Mesendoderm (in vitro differentiated cells): ENCODE measurements at regions not wholly inside any gene's neighbourhood (a gene's known extent, or its start where the extent isn't known, plus 50 kb on each side); places are given as distances from the start of the nearest gene placed in this dataset.
A peak's percentile ranks its signal among the peaks of the same experiment; 100 is the strongest.

ENCODE experiments used
- DNase-seq: peaks from one replicate; pipeline ENCODE4 v3.0.0; 2013
- H2AK5ac ChIP-seq: 2 replicates; pipeline ENCODE4 v1.6.1; 2013; ENCODE audit warnings: low read length, inconsistent platforms
- H2BK120ac ChIP-seq: 2 replicates; pipeline ENCODE4 v1.6.1; 2013; ENCODE audit warnings: low read depth, mild to moderate bottlenecking, low read length, moderate library complexity, mixed read lengths
- H2BK15ac ChIP-seq: replicated peaks from 2 replicates; pipeline ENCODE4 v1.6.1; 2013; ENCODE audit warnings: low read depth, mild to moderate bottlenecking, moderate library complexity
- H2BK5ac ChIP-seq: 2 replicates; pipeline ENCODE4 v1.6.1; 2013; ENCODE audit warnings: low read length, inconsistent platforms
- H3K18ac ChIP-seq: 2 replicates; pipeline ENCODE4 v1.6.1; 2013; ENCODE audit warnings: mild to moderate bottlenecking, low read length, mixed read lengths
- H3K23ac ChIP-seq: one replicate; pipeline ENCODE4 v1.6.1; 2013; ENCODE audit warnings: low read length
- H3K27ac ChIP-seq: 2 replicates; pipeline ENCODE4 v1.5.1; 2013; ENCODE audit warnings: low read depth, mild to moderate bottlenecking, inconsistent platforms, low read length, moderate library complexity
- H3K27me3 ChIP-seq: 2 replicates; pipeline ENCODE4 v1.6.1; 2013; ENCODE audit warnings: low read length, control low read depth, mild to moderate bottlenecking, inconsistent platforms; ENCODE audit not compliant: insufficient read depth, poor library complexity
- H3K36me3 ChIP-seq: 2 replicates; pipeline ENCODE4 v1.6.1; 2013; ENCODE audit warnings: low read length, inconsistent platforms; ENCODE audit not compliant: control insufficient read depth, insufficient read depth
- H3K4ac ChIP-seq: one replicate; pipeline ENCODE4 v1.6.1; 2013; ENCODE audit warnings: low read depth, mild to moderate bottlenecking, low read length, moderate library complexity
- H3K4me1 ChIP-seq: 2 replicates; pipeline ENCODE4 v1.6.1; 2013; ENCODE audit warnings: low read depth, low read length, inconsistent platforms; ENCODE audit not compliant: control insufficient read depth
- H3K4me2 ChIP-seq: 2 replicates; pipeline ENCODE4 v1.6.1; 2013; ENCODE audit warnings: low read length
- H3K4me3 ChIP-seq: 2 replicates; pipeline ENCODE4 v1.5.1; 2013; ENCODE audit warnings: mild to moderate bottlenecking, low read length
- H3K56ac ChIP-seq: one replicate; pipeline ENCODE4 v1.6.1; 2013; ENCODE audit warnings: low read length
- H3K79me1 ChIP-seq: 2 replicates; pipeline ENCODE4 v1.6.1; 2013; ENCODE audit warnings: low read length, inconsistent platforms
- H3K79me2 ChIP-seq: 2 replicates; pipeline ENCODE4 v1.6.1; 2013; ENCODE audit warnings: mild to moderate bottlenecking, low read length; ENCODE audit not compliant: control insufficient read depth, insufficient read depth
- H3K9ac ChIP-seq: 2 replicates; pipeline ENCODE4 v1.6.1; 2013; ENCODE audit warnings: low read length, inconsistent platforms
- H4K5ac ChIP-seq: one replicate; pipeline ENCODE4 v1.6.1; 2013; ENCODE audit warnings: low read length
- H4K8ac ChIP-seq: one replicate; pipeline ENCODE4 v1.6.1; 2013; ENCODE audit warnings: low read depth, mild to moderate bottlenecking, control low read depth, low read length, moderate library complexity
- WGBS: extraction: QIAGEN DNeasy Blood & Tissue Kit; methylation state at CpG from one replicate; pipeline ENCODE4 v1.1.7; 2013; ENCODE audit warnings: low lambda C conversion rate, missing lambda C conversion rate; ENCODE audit not compliant: insufficient coverage; ENCODE audit errors: extremely low coverage; 5-methylcytosine and 5-hydroxymethylcytosine counted together

- DNase-seq = no peak
- Histone ChIP-seq H3K79me1 (no peaks in the 10 kb centered on the region), H3K4me3 (no peak overlapping the region), H3K4me1 (no peaks in the 10 kb centered on the region), H2BK15ac (no peak overlapping the region), H4K5ac (no peak overlapping the region), H3K4me2 (no peak overlapping the region), H3K18ac (no peak overlapping the region), H2BK120ac (no peak overlapping the region), H2AK5ac (no peak overlapping the region), H3K27me3 (no peaks in the 10 kb centered on the region), H3K23ac (no peak overlapping the region), H3K27ac (no peak overlapping the region), H4K8ac (no peak overlapping the region), H3K36me3 (no peaks in the 10 kb centered on the region), H3K56ac (no peak overlapping the region), H3K79me2 (no peaks in the 10 kb centered on the region), H3K9ac (no peak overlapping the region), H3K4ac (no peak overlapping the region), H2BK5ac (no peak overlapping the region)
- no CpG with 5 or more reads among the region's 2 CpGs for WGBS
These were observed 292.1 kb downstream of the SETD4 start for GRCh38 chr21:35768187-35768586.

GRCh38 chr21:35764586-35764985 lies 295.7 kb downstream of the SETD4 start:
- no peaks in the 10 kb centered on the region for H3K79me2 ChIP-seq
- H3K4me1 ChIP-seq = no peaks in the 10 kb centered on the region
- no peak overlapping the region for H3K27ac ChIP-seq
- H3K36me3 ChIP-seq = no peaks in the 10 kb centered on the region
- H3K79me1 ChIP-seq = no peaks in the 10 kb centered on the region
- no peak overlapping the region for H4K8ac ChIP-seq
- H3K4me3 ChIP-seq = no peak overlapping the region
- H2BK5ac ChIP-seq = no peak overlapping the region
- no peaks in the 10 kb centered on the region for H3K27me3 ChIP-seq
- H3K56ac ChIP-seq = no peak overlapping the region
- no peak for DNase-seq
- no peak overlapping the region for H3K23ac ChIP-seq
- no peak overlapping the region for H4K5ac ChIP-seq
- H3K18ac ChIP-seq = no peak overlapping the region
- H2AK5ac ChIP-seq = no peak overlapping the region
- no peak overlapping the region for H2BK15ac ChIP-seq
- no peak overlapping the region for H2BK120ac ChIP-seq
- H3K9ac ChIP-seq = no peak overlapping the region
- no peak overlapping the region for H3K4me2 ChIP-seq
- H3K4ac ChIP-seq = no peak overlapping the region

- Histone ChIP-seq H3K27ac (no peak overlapping the region), H3K18ac (no peak overlapping the region), H3K79me1 (no peaks in the 10 kb centered on the region), H3K36me3 (no peaks in the 10 kb centered on the region), H3K27me3 (no peaks in the 10 kb centered on the region), H2BK15ac (no peak overlapping the region), H3K4ac (no peak overlapping the region), H4K5ac (no peak overlapping the region), H2BK120ac (no peak overlapping the region), H4K8ac (no peak overlapping the region), H2BK5ac (no peak overlapping the region), H3K9ac (no peak overlapping the region), H3K4me3 (no peak overlapping the region), H3K79me2 (no peaks in the 10 kb centered on the region), H3K23ac (no peak overlapping the region), H3K4me1 (no peaks in the 10 kb centered on the region), H2AK5ac (no peak overlapping the region), H3K4me2 (no peak overlapping the region), H3K56ac (no peak overlapping the region)
- no CpG with 5 or more reads among the region's 3 CpGs for WGBS
- DNase-seq = no peak
These were observed 296.2 kb downstream of the SETD4 start for GRCh38 chr21:35764077-35764476.

GRCh38 chr21:35754583-35754982 lies 305.7 kb downstream of the SETD4 start:
- Histone ChIP-seq H3K18ac (no peak overlapping the region), H2BK15ac (no peak overlapping the region), H3K23ac (no peak overlapping the region), H3K36me3 (no peaks in the 10 kb centered on the region), H3K27ac (no peak overlapping the region), H3K4me2 (no peak overlapping the region), H3K4ac (no peak overlapping the region), H3K79me1 (no peaks in the 10 kb centered on the region), H4K8ac (no peak overlapping the region), H3K56ac (no peak overlapping the region), H3K4me1 (peaks cover 2% of the 10 kb centered on the region), H3K9ac (no peak overlapping the region), H2AK5ac (no peak overlapping the region), H3K79me2 (no peaks in the 10 kb centered on the region), H3K27me3 (no peaks in the 10 kb centered on the region), H2BK120ac (no peak overlapping the region), H4K5ac (no peak overlapping the region), H2BK5ac (no peak overlapping the region), H3K4me3 (no peak overlapping the region)
- no peak for DNase-seq
- WGBS = no CpG with 5 or more reads among the region's 2 CpGs

- H2BK5ac ChIP-seq = no peak overlapping the region
- H2AK5ac ChIP-seq = no peak overlapping the region
- no peak overlapping the region for H3K4me3 ChIP-seq
- peaks cover 2% of the 10 kb centered on the region for H3K4me1 ChIP-seq
- H3K18ac ChIP-seq = no peak overlapping the region
- no peak overlapping the region for H3K56ac ChIP-seq
- H4K5ac ChIP-seq = no peak overlapping the region
- no peak overlapping the region for H2BK15ac ChIP-seq
- no peaks in the 10 kb centered on the region for H3K79me1 ChIP-seq
- no peaks in the 10 kb centered on the region for H3K79me2 ChIP-seq
- H3K36me3 ChIP-seq = no peaks in the 10 kb centered on the region
- peak; percentile 76 for DNase-seq
- H3K4me2 ChIP-seq = no peak overlapping the region
- H3K23ac ChIP-seq = no peak overlapping the region
- WGBS = no CpG with 5 or more reads among the region's 2 CpGs
- H3K9ac ChIP-seq = no peak overlapping the region
- no peak overlapping the region for H3K27ac ChIP-seq
- H3K4ac ChIP-seq = no peak overlapping the region
- no peaks in the 10 kb centered on the region for H3K27me3 ChIP-seq
- no peak overlapping the region for H4K8ac ChIP-seq
- H2BK120ac ChIP-seq = no peak overlapping the region
These were observed 307.0 kb downstream of the SETD4 start for GRCh38 chr21:35753308-35753707.

- Histone ChIP-seq H3K27me3 (no peaks in the 10 kb centered on the region), H2BK15ac (no peak overlapping the region), H3K18ac (no peak overlapping the region), H3K9ac (no peak overlapping the region), H3K4me3 (no peak overlapping the region), H3K4me2 (no peak overlapping the region), H3K56ac (no peak overlapping the region), H4K8ac (no peak overlapping the region), H3K4me1 (peaks cover 2% of the 10 kb centered on the region), H3K27ac (no peak overlapping the region), H3K4ac (no peak overlapping the region), H4K5ac (no peak overlapping the region), H2BK120ac (no peak overlapping the region), H3K36me3 (no peaks in the 10 kb centered on the region), H2BK5ac (no peak overlapping the region), H3K23ac (no peak overlapping the region), H2AK5ac (no peak overlapping the region), H3K79me2 (no peaks in the 10 kb centered on the region), H3K79me1 (no peaks in the 10 kb centered on the region)
- no peak for DNase-seq
These were observed 309.2 kb downstream of the SETD4 start for GRCh38 chr21:35751171-35751570.
